HG02884 (cell line): ENCODE measurements at regions not wholly inside any gene's neighbourhood (a gene's known extent, or its start where the extent isn't known, plus 50 kb on each side); places are given as distances from the start of the nearest gene placed in this dataset.
"Not testable (repeated sequence)": the region's sequence is repeated elsewhere in the genome, so short reads cannot be mapped to it uniquely, and the experiment has no call there.

Experiments used
- ATAC-seq: cut with Tn5 transposase; IDR thresholded peaks from one replicate; pipeline ENCODE4 v1.9.1; 2021; ENCODE audit warnings: mild to moderate bottlenecking, moderate library complexity; ENCODE audit not compliant: unreplicated experiment

GRCh38 chr9:24351258-24351657 lies 194.4 kb downstream of the IZUMO3 start:
- ATAC-seq = no peak

DNA sequence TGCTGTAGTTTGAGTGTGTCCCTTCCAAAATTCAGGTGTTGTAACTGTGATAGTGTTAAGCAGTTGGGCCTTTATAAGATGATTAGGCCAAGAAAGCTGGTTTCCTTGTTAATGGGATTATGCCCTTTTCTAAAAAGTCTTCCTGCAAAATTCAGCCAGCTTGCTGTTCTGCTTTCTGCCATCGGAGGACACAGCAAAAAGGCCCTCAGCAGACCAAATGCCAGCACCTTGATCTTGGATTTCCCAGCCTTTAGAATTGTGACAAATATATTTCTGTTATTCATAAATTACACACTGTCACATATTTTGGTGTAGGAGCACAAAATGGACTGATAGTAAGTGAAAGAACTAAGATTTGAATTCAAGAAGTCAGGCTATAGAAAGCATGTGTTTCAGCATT lies 203.2 kb downstream of the IZUMO3 start:
- ATAC-seq = no peak

- no peak for ATAC-seq
These were observed 212.1 kb downstream of the IZUMO3 start for GRCh38 chr9:24333629-24334028.

- no peak for ATAC-seq
These were observed 246.8 kb downstream of the IZUMO3 start for GRCh38 chr9:24298912-24299311.

GRCh38 chr9:24297931-24298330 lies 247.8 kb downstream of the IZUMO3 start:
- ATAC-seq = no peak

DNA sequence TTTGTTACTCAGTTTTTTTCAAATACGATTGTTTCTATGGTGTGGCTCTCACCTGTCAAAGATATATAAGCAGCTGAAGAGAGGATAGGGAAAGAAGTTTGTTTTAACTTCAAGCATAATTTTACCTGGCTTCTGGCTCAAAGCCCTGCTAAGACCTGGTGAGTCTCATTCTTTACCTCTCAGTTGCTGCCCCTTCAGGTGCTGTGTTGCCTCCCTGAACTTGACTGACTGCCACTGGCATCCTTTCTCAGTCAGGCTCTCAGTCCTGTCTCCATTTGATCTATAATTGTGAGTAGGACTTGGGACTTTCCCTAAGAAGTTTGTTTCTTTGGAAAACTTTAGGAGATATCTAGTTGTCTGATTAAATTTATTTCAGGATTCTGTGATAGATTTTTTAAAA lies 249.6 kb downstream of the IZUMO3 start:
- no peak for ATAC-seq

DNA sequence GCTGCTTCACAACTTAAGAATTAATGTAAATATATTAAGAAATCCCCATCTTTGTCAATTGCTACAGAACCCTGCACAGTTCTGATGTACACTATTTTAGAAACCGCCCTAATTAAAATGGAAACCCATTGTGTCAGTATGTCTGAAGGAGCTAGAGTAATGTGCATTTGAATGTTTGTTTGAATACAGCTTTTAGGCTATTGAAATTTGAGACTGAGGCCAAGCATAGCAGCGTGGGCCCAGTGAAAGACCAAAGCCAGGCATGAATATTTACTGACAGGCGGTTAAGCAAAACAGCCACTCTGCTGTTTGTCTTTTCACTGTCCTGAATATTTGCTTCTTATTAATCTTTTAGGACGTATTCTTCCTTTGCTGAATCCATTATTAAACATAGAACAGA lies 252.3 kb downstream of the IZUMO3 start:
- no peak for ATAC-seq

- ATAC-seq = no peak
These were observed 258.9 kb downstream of the IZUMO3 start for GRCh38 chr9:24286761-24287160.

- ATAC-seq = no peak
These were observed 287.1 kb downstream of the IZUMO3 start for GRCh38 chr9:24258626-24259025.

DNA sequence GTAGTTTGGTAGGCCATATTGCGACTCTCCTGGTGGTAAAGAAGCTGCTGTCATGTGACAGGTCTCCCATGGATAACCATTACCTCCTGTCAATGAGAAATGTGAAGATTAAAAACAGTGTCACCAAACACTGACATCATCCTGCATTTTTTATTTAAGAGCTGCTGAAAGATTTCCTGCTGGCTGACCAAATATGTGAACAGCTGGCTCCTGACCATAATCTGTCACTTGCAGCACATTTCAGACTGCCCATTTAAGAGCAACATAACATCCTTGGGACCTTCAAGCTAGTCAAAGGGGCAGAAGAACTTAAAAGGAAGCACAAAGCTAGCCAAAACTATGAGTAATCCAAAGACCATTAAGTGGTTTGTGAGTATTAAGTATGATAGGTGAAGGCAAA lies 288.0 kb downstream of the IZUMO3 start:
- no peak for ATAC-seq

DNA sequence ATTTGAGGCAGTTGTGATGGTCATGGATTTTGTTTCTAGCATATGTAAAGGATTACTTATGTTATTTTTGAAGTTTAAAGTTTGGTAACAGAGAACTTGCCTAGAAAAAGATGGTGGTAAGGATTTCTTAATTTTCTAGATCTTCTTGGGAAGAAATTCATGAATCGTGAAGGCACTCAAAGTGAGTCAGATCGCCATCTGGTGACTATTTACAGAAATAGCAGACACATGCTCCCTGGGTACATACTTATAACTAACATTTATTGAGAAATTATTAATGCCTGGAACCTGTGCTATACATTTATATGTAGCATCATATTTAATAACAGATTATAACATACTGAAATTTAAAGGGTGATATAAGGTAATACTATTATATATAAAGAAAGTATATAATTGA lies 299.7 kb downstream of the IZUMO3 start:
- ATAC-seq = no peak

- ATAC-seq = no peak
These were observed 303.1 kb downstream of the IZUMO3 start for GRCh38 chr9:24242576-24242975.

GRCh38 chr9:24218656-24219055 lies 327.0 kb downstream of the IZUMO3 start:
- no peak for ATAC-seq

- no peak for ATAC-seq
These were observed 335.1 kb downstream of the IZUMO3 start for GRCh38 chr9:24210641-24211040.

DNA sequence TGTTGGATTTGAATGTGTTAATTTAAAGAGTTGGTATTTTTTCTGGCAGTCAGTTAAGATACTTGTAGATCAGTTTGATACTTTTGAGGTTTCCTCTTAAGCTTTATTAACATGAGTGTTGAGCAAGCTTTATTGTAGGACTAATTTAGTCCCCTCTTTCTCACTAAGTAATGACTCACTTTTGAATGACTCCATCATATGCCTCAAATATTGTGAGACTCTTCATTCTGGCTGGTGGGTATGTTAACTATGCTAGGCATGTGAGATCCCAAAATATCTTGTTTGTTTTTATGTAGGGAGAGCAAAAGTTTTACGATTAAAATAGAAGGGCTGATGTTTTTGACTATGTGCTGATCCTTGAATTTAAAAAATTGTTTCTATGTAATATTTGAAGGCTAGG lies 355.7 kb downstream of the IZUMO3 start:
- no peak for ATAC-seq

GRCh38 chr9:24180572-24180971 lies 354.5 kb upstream of the ELAVL2 start:
- ATAC-seq = not testable (repeated sequence)

DNA sequence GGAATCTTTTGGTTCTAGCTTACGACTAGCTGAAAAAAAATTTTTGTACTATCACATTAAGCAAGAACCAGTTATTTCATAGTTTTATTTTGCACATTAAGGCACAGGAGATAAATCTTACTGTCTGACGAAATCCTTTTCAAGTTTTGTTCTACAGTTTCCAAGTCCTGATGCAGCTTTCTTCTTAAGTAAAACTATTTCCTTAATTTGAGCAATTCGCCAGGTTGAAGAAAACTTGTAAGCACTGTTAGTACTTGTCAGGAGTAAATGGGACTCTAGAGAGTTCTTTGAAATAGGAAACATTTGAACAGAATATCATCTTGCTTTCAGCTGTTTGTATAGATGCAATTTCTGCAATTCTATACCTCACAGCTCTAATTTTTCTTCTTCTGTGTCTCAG lies 318.8 kb upstream of the ELAVL2 start:
- ATAC-seq = no peak

DNA sequence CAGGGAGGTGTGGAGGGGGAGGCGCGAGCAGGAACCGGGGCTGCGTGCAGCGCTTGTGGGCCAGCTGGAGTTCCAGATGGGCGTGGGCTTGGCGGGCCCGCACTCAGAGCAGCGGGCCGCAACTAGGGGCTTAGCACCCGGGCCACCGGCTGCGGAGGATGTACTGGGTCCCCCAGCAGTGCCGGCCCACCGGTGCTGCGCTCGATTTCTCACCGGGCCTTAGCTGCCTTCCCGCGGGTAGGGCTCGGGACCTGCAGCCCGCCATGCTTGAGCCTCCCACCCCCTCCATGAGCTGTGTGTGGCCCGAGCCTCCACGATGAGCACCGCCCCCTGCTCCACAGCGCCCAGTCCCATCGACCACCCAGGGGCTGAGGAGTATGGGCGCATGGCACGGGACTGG lies 309.0 kb upstream of the ELAVL2 start:
- not testable (repeated sequence) for ATAC-seq

DNA sequence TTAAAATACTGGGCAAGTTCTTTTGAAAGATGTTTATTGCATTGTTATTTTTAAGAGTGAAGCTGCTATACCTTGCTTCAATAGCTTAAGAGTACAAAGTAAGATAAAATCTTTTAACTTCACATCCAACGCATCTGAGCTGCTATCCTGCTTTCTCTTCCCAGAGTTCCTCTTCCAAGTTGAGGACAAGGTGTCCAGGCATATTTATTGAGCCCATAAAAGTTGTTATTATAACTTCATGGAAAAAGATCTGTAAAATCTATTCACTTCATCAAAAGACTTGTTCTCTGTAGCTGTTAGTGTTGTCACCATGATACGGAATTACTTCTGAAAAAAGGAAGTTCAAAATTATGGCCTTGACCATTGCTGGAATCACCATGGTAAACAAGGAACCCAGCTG lies 306.2 kb upstream of the ELAVL2 start:
- no peak for ATAC-seq

DNA sequence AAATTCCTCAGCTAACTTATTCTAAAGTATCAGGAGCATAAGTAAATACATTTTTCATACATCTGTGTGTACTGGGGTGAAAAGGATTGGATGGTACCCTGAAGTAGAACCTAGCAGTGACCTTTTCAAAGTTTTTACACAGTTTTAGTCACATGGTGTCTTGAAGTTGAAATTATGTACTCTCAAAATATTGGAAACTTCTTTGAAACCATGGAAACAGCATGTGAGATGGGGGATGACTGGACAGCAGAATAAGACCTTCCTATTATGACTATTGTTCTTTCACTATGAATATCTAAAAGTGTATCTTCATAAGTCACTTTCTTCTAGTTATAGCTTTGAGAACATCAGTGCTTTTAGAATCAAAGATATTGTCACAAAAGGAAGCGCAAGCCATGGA lies 301.5 kb upstream of the ELAVL2 start:
- no peak for ATAC-seq

GRCh38 chr9:24118190-24118589 lies 292.1 kb upstream of the ELAVL2 start:
- ATAC-seq = no peak

DNA sequence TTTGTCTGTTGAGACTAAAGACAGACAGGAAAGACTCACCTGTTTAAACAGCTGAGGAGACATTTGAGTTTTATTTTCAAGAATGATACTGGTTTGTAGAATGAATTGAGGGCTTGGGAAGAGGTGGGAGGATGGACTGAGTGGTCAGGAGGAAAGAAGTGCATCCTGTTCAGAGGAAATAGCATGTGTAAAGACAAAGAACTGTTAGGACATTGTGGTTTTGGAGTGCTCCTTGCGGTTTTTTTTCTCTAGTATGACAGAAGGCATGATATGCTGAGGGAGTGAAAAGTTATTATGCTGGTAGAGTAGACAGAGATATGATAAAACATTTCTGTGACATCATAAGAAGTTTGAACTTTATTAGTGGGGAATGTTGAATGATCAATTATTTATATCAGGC lies 270.7 kb upstream of the ELAVL2 start:
- ATAC-seq = no peak

- no peak for ATAC-seq
These were observed 269.2 kb upstream of the ELAVL2 start for GRCh38 chr9:24095246-24095645.

GRCh38 chr9:24090566-24090965 lies 264.5 kb upstream of the ELAVL2 start:
- no peak for ATAC-seq
